ENCODE measurements at regions not wholly inside any gene's neighbourhood (a gene's known extent, or its start where the extent isn't known, plus 50 kb on each side); places are given as distances from the start of the nearest gene placed in this dataset.

DNA sequence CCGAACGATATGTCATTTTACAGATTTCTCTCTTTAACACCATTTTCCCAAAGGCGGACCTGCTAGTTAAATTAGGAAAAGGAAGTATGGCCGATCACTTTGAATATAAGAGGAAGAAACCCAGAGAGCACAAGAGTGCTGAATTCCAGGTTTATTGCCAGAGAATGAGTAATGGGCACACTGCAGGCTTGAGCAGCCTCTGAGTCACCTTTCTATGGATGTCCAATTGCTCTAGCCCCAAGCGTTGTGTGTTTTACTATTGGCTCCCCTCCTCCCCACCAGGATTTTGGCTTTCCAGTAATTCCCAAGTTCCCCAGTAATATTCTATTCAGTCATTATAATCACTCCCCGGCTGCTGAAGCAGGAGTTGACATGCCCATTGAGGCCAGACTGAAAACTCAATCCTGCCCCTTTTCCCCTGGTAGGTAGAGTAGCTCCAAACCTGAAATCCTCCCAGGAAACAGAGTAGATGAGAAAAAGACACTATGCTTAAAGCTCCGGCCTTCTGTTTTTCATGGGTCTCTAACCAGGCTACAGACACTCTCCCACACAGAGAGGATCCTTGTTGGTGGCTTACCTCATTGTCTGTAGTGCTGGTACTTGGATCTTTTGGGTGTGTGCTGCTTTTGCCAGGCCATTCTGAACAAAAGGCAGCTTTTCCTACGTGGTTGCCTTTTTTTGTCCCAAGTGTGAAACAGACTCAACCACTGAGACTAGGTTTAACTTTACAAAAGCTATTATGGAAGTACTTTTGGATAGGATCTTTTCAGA, 704.3 kb upstream of the FLRT2 start:
- TF ChIP-seq, protein P1, sequence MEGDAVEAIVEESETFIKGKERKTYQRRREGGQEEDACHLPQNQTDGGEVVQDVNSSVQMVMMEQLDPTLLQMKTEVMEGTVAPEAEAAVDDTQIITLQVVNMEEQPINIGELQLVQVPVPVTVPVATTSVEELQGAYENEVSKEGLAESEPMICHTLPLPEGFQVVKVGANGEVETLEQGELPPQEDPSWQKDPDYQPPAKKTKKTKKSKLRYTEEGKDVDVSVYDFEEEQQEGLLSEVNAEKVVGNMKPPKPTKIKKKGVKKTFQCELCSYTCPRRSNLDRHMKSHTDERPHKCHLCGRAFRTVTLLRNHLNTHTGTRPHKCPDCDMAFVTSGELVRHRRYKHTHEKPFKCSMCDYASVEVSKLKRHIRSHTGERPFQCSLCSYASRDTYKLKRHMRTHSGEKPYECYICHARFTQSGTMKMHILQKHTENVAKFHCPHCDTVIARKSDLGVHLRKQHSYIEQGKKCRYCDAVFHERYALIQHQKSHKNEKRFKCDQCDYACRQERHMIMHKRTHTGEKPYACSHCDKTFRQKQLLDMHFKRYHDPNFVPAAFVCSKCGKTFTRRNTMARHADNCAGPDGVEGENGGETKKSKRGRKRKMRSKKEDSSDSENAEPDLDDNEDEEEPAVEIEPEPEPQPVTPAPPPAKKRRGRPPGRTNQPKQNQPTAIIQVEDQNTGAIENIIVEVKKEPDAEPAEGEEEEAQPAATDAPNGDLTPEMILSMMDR (IDR thresholded peaks at IDR 0.05; ENCODE audit: control extremely low read depth, extremely low read depth), result no peak
- H3K9ac ChIP-seq (ENCODE audit: insufficient read depth in 1 of 2, low read length in 2 of 2), result no peak overlapping the region
- WGBS, 2 donors, result 86 to 90% methylated on average over 8 of the region's 8 CpGs
- no peak for ATAC-seq (ENCODE audit: insufficient read depth, low FRiP score)
- peaks cover 0 to 2% (median 0%) of the 10 kb centered on the region in 4 donors for H3K9me3 ChIP-seq (ENCODE audit: control insufficient read depth in 4 of 4, insufficient read depth in 3 of 4, low read length in 3 of 4)
- H3K4me1 ChIP-seq (ENCODE audit: control insufficient read depth in 5 of 5, insufficient read depth in 5 of 5, low read length in 5 of 5), result no peaks in the 10 kb centered on the region
- no peak overlapping the region for H3K4me3 ChIP-seq
- no peak overlapping the region for H3K27ac ChIP-seq (ENCODE audit: low read depth in 1 of 2, low read length in 1 of 2)
- no peak for DNase-seq
- no peaks in the 10 kb centered on the region for H3K27me3 ChIP-seq (ENCODE audit: control insufficient read depth in 3 of 3, insufficient read depth in 3 of 3, low read length in 2 of 3)
- H3K36me3 ChIP-seq (ENCODE audit: control insufficient read depth in 4 of 4, insufficient read depth in 4 of 4, low read length in 4 of 4), result no peaks in the 10 kb centered on the region

DNA sequence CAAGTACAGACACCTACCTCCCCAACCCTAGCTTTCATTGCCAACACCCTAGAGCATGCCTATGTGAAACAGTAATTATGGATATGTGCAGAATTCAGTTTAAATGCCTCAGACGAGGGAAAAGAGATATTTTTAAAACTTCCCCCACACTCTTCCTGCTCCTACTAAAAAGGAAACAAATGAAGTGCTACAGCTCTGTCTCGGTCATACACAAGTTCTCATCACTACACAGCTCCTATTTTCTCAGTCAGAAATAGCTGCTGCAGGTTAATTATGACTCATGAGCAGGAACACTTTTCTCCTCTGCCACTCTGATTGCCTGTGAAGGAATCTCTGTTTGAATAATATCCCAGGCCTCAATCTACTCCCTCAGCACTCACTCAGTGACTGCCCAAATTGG, 703.6 kb upstream of the FLRT2 start:
- Histone ChIP-seq H3K27me3 (ENCODE audit: control insufficient read depth in 3 of 3, insufficient read depth in 3 of 3, low read length in 2 of 3) (no peaks in the 10 kb centered on the region), H3K4me1 (ENCODE audit: control insufficient read depth in 5 of 5, insufficient read depth in 5 of 5, low read length in 5 of 5) (no peaks in the 10 kb centered on the region), H3K9me3 (ENCODE audit: control insufficient read depth in 4 of 4, insufficient read depth in 3 of 4, low read length in 3 of 4) (peaks cover 0 to 2% (median 0%) of the 10 kb centered on the region in 4 donors), H3K27ac (ENCODE audit: low read depth in 1 of 2, low read length in 1 of 2) (no peak overlapping the region), H3K4me3 (no peak overlapping the region), H3K9ac (ENCODE audit: insufficient read depth in 1 of 2, low read length in 2 of 2) (no peak overlapping the region), H3K36me3 (ENCODE audit: control insufficient read depth in 4 of 4, insufficient read depth in 4 of 4, low read length in 4 of 4) (no peaks in the 10 kb centered on the region)
- DNase-seq (no peak), ATAC-seq (ENCODE audit: insufficient read depth, low FRiP score) (no peak)
- TF ChIP-seq, protein P1 (IDR thresholded peaks at IDR 0.05; ENCODE audit: control extremely low read depth, extremely low read depth), result no peak
- WGBS, 2 donors, result 23 to 52% methylated on average over 2 of the region's 2 CpGs

DNA sequence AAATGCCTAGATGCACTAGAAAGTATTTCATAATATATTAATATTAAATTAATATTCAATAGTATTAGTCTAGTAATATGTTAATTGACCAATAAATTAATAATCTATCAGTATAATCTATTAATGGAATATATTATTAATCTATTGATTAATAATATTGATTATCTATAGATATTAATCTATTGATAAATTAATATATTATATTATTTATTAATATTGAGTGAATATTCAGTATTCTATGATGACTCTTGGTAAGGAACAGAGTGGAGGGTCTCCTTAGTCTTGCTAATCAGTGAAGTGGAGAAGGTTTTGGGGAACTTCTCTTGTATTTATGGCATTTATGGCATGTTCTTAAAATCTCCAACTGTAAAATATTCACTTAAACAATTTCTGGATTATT, 679.3 kb upstream of the FLRT2 start:
- Histone ChIP-seq H3K9me3 (ENCODE audit: control insufficient read depth in 4 of 4, insufficient read depth in 3 of 4, low read length in 3 of 4) (no peaks in the 10 kb centered on the region), H3K4me3 (no peak overlapping the region), H3K27ac (ENCODE audit: low read depth in 1 of 2, low read length in 1 of 2) (no peak overlapping the region), H3K9ac (ENCODE audit: insufficient read depth in 1 of 2, low read length in 2 of 2) (no peak overlapping the region), H3K36me3 (ENCODE audit: control insufficient read depth in 4 of 4, insufficient read depth in 4 of 4, low read length in 4 of 4) (no peaks in the 10 kb centered on the region), H3K27me3 (ENCODE audit: control insufficient read depth in 3 of 3, insufficient read depth in 3 of 3, low read length in 2 of 3) (no peaks in the 10 kb centered on the region), H3K4me1 (ENCODE audit: control insufficient read depth in 5 of 5, insufficient read depth in 5 of 5, low read length in 5 of 5) (no peaks in the 10 kb centered on the region)
- no peak for ATAC-seq (ENCODE audit: insufficient read depth, low FRiP score)
- TF ChIP-seq, protein P1 (IDR thresholded peaks at IDR 0.05; ENCODE audit: control extremely low read depth, extremely low read depth), result no peak
- no peak for DNase-seq
